ENCODE measurements at regions not wholly inside any gene's neighbourhood (a gene's known extent, or its start where the extent isn't known, plus 50 kb on each side); places are given as distances from the start of the nearest gene placed in this dataset.
A peak's percentile ranks its signal among the peaks of the same experiment; 100 is the strongest.

- 0 out of 3 replicates have a peak, but pooled peaks have one; percentile 39 for ATAC-seq
- FAIRE-seq, result no peak
- DNase-seq (ENCODE audit: low spot score), result no peak
- no peak overlapping the region for H2AFZ ChIP-seq (ENCODE audit: low read length)
- no peak overlapping the region for H3K27ac ChIP-seq (ENCODE audit: extremely low read length, insufficient read depth, low read length)
- WGBS (ENCODE audit: low lambda C conversion rate), result 27% methylated on average over 4 of the region's 4 CpGs
- no TSS peak for BruUV-seq (replicated peaks)
- no peaks in the 10 kb centered on the region for H3K9me3 ChIP-seq (ENCODE audit: low read length)
- TF ChIP-seq ZNF629 (CRISPR knock-in tag; conservative IDR thresholded peaks at IDR 0.05) (peak; percentile 67), ZBTB20 (CRISPR knock-in tag; IDR thresholded peaks at IDR 0.05; ENCODE audit: borderline replicate concordance, low read depth) (no peak)
- intact Hi-C loops (cut with micrococcal nuclease; ENCODE audit: unreplicated experiment), result no loop called here
- ChIA-PET CTCF (ENCODE audit: low intra/inter-chr PET ratio, low total read pairs) (no interaction called here), POLR2A (no interaction called here)
- H4K20me1 ChIP-seq (ENCODE audit: insufficient read depth, low read length), result no peaks in the 10 kb centered on the region
- H3K4me1 ChIP-seq (ENCODE audit: insufficient read depth, low read length), result peaks cover 15% of the 10 kb centered on the region
- no peak overlapping the region for H3K4me3 ChIP-seq (replicated peaks in 1 of 3; ENCODE audit: insufficient read depth in 1 of 3, low read depth in 2 of 3, low read length in 3 of 3)
- no peak overlapping the region for H3K4me2 ChIP-seq (ENCODE audit: low read depth, low read length)
- no peaks in the 10 kb centered on the region for H3K79me2 ChIP-seq (ENCODE audit: insufficient read depth, low read length)
- H3K9ac ChIP-seq (ENCODE audit: insufficient read depth, low read depth, low read length), result no peak overlapping the region
- no peaks in the 10 kb centered on the region for H3K27me3 ChIP-seq (ENCODE audit: control insufficient read depth in 1 of 2, insufficient read depth in 2 of 2, low read length in 2 of 2)
- no peaks in the 10 kb centered on the region for H3K36me3 ChIP-seq (replicated peaks in 1 of 2; ENCODE audit: control insufficient read depth in 1 of 2, insufficient read depth in 2 of 2, low read length in 2 of 2)
- in situ Hi-C loops (cut with HindIII; ENCODE audit: extremely low pct_ligation_motif_present, low pct_unique_long_range_greater_than_20kb), result no loop called here
Measured at GRCh38 chr7:152537639-152538038, 101.8 kb upstream of the KMT2C start.

- no peak overlapping the region for H3K4me3 ChIP-seq (replicated peaks in 1 of 3; ENCODE audit: insufficient read depth in 1 of 3, low read depth in 2 of 3, low read length in 3 of 3)
- no peak for DNase-seq (ENCODE audit: low spot score)
- POLR2A ChIA-PET, result no interaction called here
- intact Hi-C loops (cut with micrococcal nuclease; ENCODE audit: unreplicated experiment), result no loop called here
- 32% methylated on average over 6 of the region's 6 CpGs for WGBS (ENCODE audit: low lambda C conversion rate)
- CTCF ChIA-PET (ENCODE audit: low intra/inter-chr PET ratio, low total read pairs), result no interaction called here
- no TSS peak for BruUV-seq (replicated peaks)
- no peak overlapping the region for H3K4me2 ChIP-seq (ENCODE audit: low read depth, low read length)
- ATAC-seq, result no peak
- in situ Hi-C loops (cut with HindIII; ENCODE audit: extremely low pct_ligation_motif_present, low pct_unique_long_range_greater_than_20kb), result no loop called here
- 0 out of 5 replicates have a peak, but pooled peaks cover 0 to 7% of the 10 kb centered on the region in 2 experiments for H3K27me3 ChIP-seq (ENCODE audit: control insufficient read depth in 1 of 2, insufficient read depth in 2 of 2, low read length in 2 of 2)
- no peak overlapping the region for H3K27ac ChIP-seq (ENCODE audit: extremely low read length, insufficient read depth, low read length)
- no peaks in the 10 kb centered on the region for H3K9me3 ChIP-seq (ENCODE audit: low read length)
- H3K79me2 ChIP-seq (ENCODE audit: insufficient read depth, low read length), result no peaks in the 10 kb centered on the region
- H3K9ac ChIP-seq (ENCODE audit: insufficient read depth, low read depth, low read length), result no peak overlapping the region
- no peak overlapping the region for H2AFZ ChIP-seq (ENCODE audit: low read length)
- no peak for FAIRE-seq
- H4K20me1 ChIP-seq (ENCODE audit: insufficient read depth, low read length), result no peaks in the 10 kb centered on the region
- no peaks in the 10 kb centered on the region; the same call in 1 of the 2 replicates for H3K4me1 ChIP-seq (ENCODE audit: insufficient read depth, low read length)
- H3K36me3 ChIP-seq (replicated peaks in 1 of 2; ENCODE audit: control insufficient read depth in 1 of 2, insufficient read depth in 2 of 2, low read length in 2 of 2), result no peaks in the 10 kb centered on the region
- TF ChIP-seq TP53 (CRISPR knock-in tag; conservative IDR thresholded peaks at IDR 0.05) (no peak), ATAD3A (CRISPR knock-in tag; IDR thresholded peaks at IDR 0.05) (no peak), SOX13 (IDR thresholded peaks at IDR 0.05) (no peak), SOX13 (CRISPR knock-in tag; conservative IDR thresholded peaks at IDR 0.05 in 1 of 2, IDR thresholded peaks at IDR 0.05 in 1 of 2) (no peak), ZNF704 (CRISPR knock-in tag; IDR thresholded peaks at IDR 0.05; ENCODE audit: borderline replicate concordance) (no peak), THAP9 (CRISPR knock-in tag; IDR thresholded peaks at IDR 0.05; ENCODE audit: borderline replicate concordance) (no peak), ZNF567 (CRISPR knock-in tag; IDR thresholded peaks at IDR 0.05; ENCODE audit: borderline replicate concordance) (no peak), ZNF333 (CRISPR knock-in tag; IDR thresholded peaks at IDR 0.05; ENCODE audit: borderline replicate concordance) (no peak), ZNF225 (CRISPR knock-in tag; IDR thresholded peaks at IDR 0.05) (no peak), ZNF503 (CRISPR knock-in tag; IDR thresholded peaks at IDR 0.05) (no peak), KDM4B (CRISPR knock-in tag; IDR thresholded peaks at IDR 0.05) (no peak), ASH2L (IDR thresholded peaks at IDR 0.05; ENCODE audit: insufficient read length, low read depth, low read length) (no peak)
Measured at GRCh38 chr7:152528612-152529011, 92.8 kb upstream of the KMT2C start.
